ENCODE measurements at regions not wholly inside any gene's neighbourhood (a gene's known extent, or its start where the extent isn't known, plus 50 kb on each side); places are given as distances from the start of the nearest gene placed in this dataset.
A peak's percentile ranks its signal among the peaks of the same experiment; 100 is the strongest.
"Not testable (repeated sequence)": the region's sequence is repeated elsewhere in the genome, so short reads cannot be mapped to it uniquely, and the experiment has no call there.

DNA sequence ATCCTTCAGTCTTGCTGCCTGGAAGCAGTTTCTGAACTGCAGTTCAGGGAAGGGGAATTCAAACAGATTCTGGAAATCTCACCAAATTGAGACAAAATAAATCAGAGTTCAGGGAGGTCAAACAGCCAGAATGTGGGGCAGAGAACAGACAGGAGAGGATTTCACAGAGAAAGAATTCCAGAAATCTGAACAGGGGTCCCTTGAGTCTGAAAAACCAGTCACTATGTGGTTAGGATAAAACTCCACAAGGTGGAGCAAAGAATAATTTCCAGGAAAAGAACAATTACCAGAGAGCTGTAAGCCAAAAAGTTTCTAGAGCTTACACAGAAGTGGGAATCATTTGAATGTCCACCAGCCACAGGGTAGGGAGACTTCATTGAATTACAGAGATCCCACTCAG is 84.7 kb downstream of the URB2 start:
- DNase-seq, result no peak

DNA sequence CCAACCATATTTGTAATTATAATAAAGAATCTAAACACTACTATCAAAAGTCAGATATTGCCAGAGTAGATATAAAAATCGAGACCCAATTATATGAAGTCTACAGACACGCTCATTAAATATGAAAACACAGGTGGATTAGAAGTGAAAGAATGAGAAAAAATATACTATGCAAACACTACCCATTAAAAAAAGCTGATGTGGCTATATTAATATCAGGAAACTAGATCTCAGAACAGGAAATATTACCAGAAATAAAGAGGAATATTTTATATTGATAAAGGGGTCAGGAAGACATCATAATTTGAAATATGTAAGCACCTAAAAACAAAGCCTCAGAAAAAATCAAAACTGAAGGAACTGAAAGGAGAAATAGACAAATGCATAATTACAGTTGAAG is 88.3 kb downstream of the URB2 start:
- no peak for DNase-seq

- DNase-seq, result peak; percentile 18
These were observed 89.0 kb downstream of the URB2 start for GRCh38 chr1:229714964-229715603.

GRCh38 chr1:229716069-229716468 is 90.0 kb downstream of the URB2 start:
- DNase-seq, result no peak

GRCh38 chr1:229716704-229717103 is 90.7 kb downstream of the URB2 start:
- DNase-seq, result no peak

DNA sequence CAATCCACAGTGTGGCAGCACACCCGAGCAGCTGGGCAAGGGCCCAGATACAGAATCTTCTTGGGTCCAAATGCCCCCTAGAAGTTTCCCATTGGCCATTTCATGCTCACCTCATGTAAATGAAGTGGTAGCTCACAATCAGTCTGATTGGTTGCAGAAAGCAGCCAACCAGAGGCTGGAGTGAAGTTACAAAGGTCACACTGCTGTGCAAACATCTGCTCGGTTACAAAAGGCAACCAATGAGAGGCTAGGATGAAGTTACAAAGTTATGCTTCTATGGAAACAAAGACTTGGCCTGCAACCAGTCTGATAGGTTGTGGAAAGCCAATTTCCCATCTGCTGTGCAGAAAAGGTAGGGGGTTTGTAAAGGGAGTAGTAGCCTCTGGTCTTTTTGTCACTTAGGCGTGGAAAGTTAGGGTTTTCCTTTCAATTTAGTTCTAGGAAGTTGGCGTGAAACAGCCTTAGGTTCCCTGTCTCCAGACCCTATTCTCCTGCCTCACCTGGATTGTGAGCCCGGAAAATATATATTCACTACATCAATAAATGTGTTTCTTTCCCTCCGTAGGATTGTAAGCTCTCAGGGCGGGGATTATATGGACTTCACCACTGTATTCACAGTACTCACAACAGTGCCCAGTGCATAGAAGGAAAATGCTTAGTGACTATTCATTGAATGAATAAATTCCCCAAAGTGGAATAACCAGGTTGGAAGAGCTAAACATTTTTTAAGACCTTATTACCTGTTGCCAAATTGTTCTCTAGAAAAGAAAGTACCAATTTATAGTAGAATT is 91.9 kb downstream of the URB2 start:
- DNase-seq, result no peak

DNA sequence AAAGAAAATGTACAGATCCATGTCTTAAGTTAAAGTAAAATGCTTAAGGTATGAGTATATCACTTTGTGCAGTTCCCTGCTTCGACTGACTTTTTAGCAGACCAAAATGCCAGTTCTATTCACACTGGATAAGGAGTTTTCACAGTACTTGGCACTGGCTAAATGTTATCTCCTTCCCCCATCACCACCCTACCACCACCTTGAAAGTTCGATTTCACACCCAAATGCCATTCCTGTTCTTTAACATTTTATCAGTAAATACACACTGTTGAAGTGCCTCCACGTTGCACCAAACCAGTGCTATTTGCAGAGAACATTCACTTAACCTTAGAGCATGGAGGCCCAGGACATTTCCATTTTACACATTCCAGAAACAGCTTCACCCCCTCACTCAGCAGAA is 100.0 kb downstream of the URB2 start:
- DNase-seq, result no peak

DNA sequence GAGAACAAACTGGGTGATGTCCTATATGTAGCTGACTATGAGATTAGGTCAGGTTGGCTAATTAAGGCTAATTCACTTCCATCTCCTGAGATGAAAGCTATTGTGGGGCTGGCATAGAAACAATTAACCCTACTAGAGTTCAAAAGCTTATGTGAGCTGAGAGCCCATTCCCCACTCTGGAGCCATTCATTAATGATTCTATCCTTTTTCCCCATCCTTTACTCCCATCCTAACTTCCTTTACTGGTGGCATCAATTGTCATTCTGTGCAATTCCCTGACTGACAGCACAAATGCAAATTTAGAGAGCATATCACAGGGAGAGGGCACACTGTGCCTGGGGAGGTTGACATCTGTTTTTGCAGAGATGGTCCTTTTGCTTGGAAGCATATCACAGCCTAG is 103.9 kb downstream of the URB2 start:
- DNase-seq, result no peak

GRCh38 chr1:229730573-229730972 is 104.5 kb downstream of the URB2 start:
- no peak for DNase-seq

GRCh38 chr1:229732061-229732460 is 106.0 kb downstream of the URB2 start:
- DNase-seq, result no peak

GRCh38 chr1:229736376-229736775 is 110.3 kb downstream of the URB2 start:
- no peak for DNase-seq

DNA sequence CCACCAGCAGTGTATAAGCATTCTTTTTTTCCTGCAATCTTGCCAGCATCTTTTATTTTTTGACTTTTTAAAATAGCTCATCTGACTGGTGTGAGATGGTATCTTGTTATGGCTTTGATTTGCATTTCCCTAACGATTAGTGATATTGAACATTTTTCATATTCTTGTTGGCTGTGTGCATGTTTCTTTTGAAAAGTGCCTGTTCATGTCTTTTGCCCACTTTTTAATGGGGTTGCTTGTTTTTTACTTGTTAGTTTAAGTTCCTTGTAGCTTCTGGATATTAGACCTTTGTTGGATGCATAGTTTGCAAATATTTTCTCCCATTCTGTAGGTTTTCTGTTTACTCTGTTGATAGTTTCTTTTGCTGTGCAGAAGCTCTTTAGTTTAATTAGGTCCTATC is 116.6 kb downstream of the URB2 start:
- not testable (repeated sequence) for DNase-seq

GRCh38 chr1:229749992-229750391 is 123.9 kb downstream of the URB2 start:
- DNase-seq, result no peak

DNA sequence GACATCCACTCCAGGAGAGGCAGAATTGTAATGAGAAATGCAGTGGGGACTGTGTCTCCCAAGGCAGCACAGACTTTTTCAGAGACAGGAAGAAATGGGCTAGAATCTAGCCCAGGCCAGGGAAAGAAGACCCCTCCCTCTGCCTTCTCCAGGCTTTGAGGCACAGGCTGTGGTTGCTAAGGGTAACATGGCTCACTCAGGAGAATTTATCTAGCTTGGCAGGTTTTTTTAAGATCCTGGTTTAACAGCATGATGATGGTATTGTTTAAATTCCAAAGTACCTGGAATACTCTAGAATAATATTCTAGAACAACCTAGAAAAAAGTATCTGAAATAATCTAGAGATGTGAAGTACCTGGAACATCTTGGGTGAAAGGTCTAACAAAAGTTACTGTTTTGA is 125.6 kb downstream of the URB2 start:
- no peak for DNase-seq

- no peak for DNase-seq
These were observed 126.6 kb downstream of the URB2 start for GRCh38 chr1:229752679-229753078.

DNA sequence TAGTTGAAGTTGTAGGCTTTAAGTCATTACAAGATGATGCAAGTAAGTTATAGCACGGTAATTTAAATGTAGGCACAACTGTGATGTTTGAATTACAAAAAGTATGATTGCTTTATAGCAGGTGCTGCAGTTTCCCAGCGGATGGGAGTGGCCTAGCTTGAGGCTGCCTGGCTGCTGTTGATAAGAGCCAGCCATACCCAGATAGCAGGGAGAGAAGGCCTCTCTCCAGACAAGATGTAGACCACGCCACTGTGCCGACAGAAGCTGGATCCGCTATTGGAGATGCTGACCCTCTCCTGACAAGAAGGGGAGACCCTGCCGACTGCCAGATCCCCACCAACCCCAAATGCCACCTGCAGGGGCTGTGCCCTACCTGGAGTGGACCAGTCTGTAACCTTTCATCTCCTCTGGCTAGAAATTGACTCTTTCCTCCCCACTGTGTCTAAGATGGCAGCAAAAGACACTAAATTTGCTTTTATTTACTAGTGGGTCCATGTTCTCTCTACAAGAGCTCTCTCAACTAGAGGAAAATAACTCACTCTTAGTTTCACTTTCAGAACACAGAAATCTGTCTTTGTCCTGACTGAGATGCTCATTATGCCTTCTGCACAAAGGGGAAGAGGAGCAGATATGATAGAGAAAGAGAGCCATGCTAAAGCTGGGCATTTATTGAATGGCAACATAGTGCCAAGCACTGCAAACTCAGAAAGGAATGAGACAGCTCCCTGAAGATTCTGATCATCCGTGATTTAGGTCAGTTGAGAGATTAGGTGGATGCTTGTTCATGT is 127.9 kb downstream of the URB2 start:
- no peak for DNase-seq

DNA sequence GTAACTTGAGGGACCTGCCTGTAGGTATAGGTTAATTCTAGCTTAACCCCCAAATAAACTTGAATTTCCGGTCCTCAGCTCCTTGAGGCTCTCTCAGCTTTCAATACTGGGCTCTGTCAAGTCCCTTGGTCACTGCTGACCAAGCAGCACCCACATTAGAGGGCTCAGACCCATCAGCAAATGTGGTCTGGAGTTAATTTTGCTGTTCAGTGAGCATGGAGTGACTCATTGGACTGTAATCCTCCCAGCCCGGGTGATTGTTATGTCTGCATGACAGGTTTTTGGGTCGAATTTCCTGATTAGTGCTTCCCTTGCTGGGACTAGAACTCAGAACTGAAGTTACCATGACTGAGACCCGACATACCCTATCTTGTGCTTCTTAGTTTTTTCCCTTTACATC is 130.6 kb downstream of the URB2 start:
- DNase-seq, result no peak

- no peak for DNase-seq
These were observed 131.2 kb downstream of the URB2 start for GRCh38 chr1:229757226-229757625.

GRCh38 chr1:229758101-229759036 is 132.3 kb downstream of the URB2 start:
- DNase-seq, result no peak

GRCh38 chr1:229759037-229759435 is 133.0 kb downstream of the URB2 start:
- DNase-seq, result no peak

DNA sequence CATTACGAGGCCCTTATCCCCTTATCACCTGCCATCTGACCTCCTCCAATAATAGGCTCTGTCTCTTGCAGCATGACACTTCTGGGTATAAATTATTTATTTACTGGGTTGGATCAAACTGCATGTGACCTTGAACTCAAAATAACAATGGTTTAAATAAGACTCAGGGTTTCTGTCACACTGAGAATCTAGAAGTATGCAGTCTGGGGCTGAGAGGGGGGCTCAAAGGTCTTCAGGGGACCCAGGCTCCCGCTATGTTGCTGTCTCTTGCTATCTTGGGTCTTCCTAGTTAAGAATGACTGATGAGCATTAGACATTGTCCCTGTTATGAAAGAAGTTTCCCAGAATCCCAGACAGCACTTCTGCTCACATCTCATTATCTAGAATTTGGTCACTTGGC is 133.5 kb downstream of the URB2 start:
- no peak for DNase-seq

DNA sequence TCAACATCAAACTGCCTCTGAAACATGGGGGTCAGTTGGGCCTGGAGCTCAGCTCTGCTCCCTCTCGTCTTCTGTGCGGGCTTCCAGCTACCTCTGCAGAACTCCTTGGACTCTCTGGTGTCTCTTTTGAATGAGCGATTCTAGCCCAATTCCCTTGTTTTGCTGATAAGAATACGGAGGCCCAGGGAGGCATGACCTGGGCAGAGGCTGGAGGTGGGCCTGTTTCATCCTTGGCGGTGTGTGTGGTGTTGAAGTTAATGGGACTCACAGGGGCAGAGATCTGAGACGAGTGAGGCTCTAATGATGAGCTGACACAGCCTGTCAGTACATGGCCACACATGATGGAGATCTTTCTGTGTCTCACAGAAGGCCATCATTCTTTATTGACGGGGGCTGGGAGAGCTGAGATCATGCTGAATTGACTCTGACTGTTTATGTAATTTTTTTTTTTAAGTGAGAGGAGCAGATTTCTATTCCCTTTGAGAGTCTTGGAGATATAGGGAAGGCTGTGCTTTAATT is 134.5 kb downstream of the URB2 start:
- DNase-seq, result no peak

DNA sequence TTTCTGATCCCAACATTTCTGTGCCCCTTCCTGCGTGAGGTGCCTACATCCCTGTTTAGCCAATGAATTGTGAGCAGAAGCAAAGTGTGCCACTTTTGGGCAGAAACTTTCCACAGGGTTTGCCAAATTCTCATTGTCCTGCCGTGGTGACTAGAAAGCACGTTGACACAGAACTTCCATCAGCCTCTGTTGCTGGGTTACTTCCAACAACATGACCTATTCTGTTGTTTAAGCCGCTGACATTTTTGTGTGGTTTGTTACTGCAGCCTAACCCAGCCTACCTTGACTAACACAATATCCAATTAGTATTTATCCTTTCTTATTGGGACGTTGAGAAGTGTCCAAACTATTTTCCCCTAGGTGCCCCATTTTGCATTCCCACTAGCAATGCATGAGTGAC is 136.8 kb downstream of the URB2 start:
- DNase-seq, result no peak
